Lower leg skin (tissue), 4 donors: ENCODE measurements at regions not wholly inside any gene's neighbourhood (a gene's known extent, or its start where the extent isn't known, plus 50 kb on each side); places are given as distances from the start of the nearest gene placed in this dataset.
"Not testable (repeated sequence)": the region's sequence is repeated elsewhere in the genome, so short reads cannot be mapped to it uniquely, and the experiment has no call there.

Source experiments
- DNase-seq, 2 donors: peaks; one replicate each; pipeline ENCODE4 v3.0.0-alpha.2; 2019; ENCODE audit warnings: low spot score in 2 of 2
- H3K4me3 ChIP-seq: fragments of 200-600 bp; sonication (generic); 2 replicates; pipeline ENCODE4 v1.5.1; 2017; ENCODE audit warnings: mild to moderate bottlenecking, low read depth; ENCODE audit not compliant: poor library complexity, severe bottlenecking
- CTCF ChIP-seq, 3 donors: fragments of 450-650 bp; IDR thresholded peaks; one replicate each; pipeline ENCODE4 v1.5.1; 2016; ENCODE audit warnings: antibody characterized with exemption in 3 of 3, mild to moderate bottlenecking in 3 of 3, moderate library complexity in 2 of 3
- POLR2A ChIP-seq, 2 donors: fragments of 450-650 bp; IDR thresholded peaks; one replicate each; pipeline ENCODE4 v1.6.1; 2016 to 2017; ENCODE audit warnings: antibody characterized with exemption in 2 of 2, mild to moderate bottlenecking in 1 of 2, moderate library complexity in 1 of 2
- WGBS, 2 donors: methylation state at CpG; one replicate each; pipeline ENCODE4 v1.1.5; 2018; 5-methylcytosine and 5-hydroxymethylcytosine counted together
- intact Hi-C: fragments of 100-400 bp; cut with DNase I; formaldehyde crosslinking; loops from one replicate; pipeline ENCODE4 v1.15.0; 2023; ENCODE audit warnings: low total_unique reads

- H3K4me3 ChIP-seq = no peak overlapping the region
- no peak for DNase-seq
- 84 to 88% methylated on average over 3 of the region's 3 CpGs for WGBS, 2 donors
- intact Hi-C loops = no loop called here
- no peak for TF ChIP-seq CTCF (IDR thresholded peaks at IDR 0.05)
- no peak for TF ChIP-seq POLR2A (IDR thresholded peaks at IDR 0.05)
Measured at GRCh38 chr12:105508096-105508495, 177.6 kb downstream of the C12orf75 start.

- DNase-seq = no peak
- intact Hi-C loops = no loop called here
- 75 to 83% methylated on average over 3 of the region's 3 CpGs for WGBS, 2 donors
- TF ChIP-seq POLR2A (IDR thresholded peaks at IDR 0.05) = no peak
- no peak for TF ChIP-seq CTCF (IDR thresholded peaks at IDR 0.05)
- no peak overlapping the region for H3K4me3 ChIP-seq
Measured at GRCh38 chr12:105510526-105510925, 180.0 kb downstream of the C12orf75 start.

- intact Hi-C loops, DNase-seq, H3K4me3 ChIP-seq: not testable (repeated sequence)
- WGBS, 2 donors = 62 to 65% methylated on average over 4 of the region's 4 CpGs
Measured at GRCh38 chr12:105512861-105513260, 182.4 kb downstream of the C12orf75 start.

GRCh38 chr12:105522166-105522825 is 191.8 kb downstream of the C12orf75 start:
- H3K4me3 ChIP-seq = no peak overlapping the region
- no peak for DNase-seq
- intact Hi-C loops = no loop called here
- TF ChIP-seq POLR2A (IDR thresholded peaks at IDR 0.05) (no peak), CTCF (IDR thresholded peaks at IDR 0.05) (no peak)
- WGBS, 2 donors = 88 to 95% methylated on average over 4 of the region's 4 CpGs

GRCh38 chr12:105523164-105524057 is 192.9 kb downstream of the C12orf75 start:
- no peak overlapping the region for H3K4me3 ChIP-seq
- intact Hi-C loops = no loop called here
- WGBS, 2 donors = 35 to 43% methylated on average over 15 to 16 of the region's 16 CpGs
- TF ChIP-seq POLR2A (IDR thresholded peaks at IDR 0.05) (no peak), CTCF (IDR thresholded peaks at IDR 0.05) (no peak)
- peak; percentile 33 to 93 for DNase-seq

- intact Hi-C loops = no loop called here
Measured at GRCh38 chr12:105524961-105525360, 194.5 kb downstream of the C12orf75 start.

More at GRCh38 chr12:105524961-105525360, 194.5 kb downstream of the C12orf75 start:
- WGBS, 2 donors = 51 to 59% methylated on average over 2 of the region's 2 CpGs
- TF ChIP-seq POLR2A (IDR thresholded peaks at IDR 0.05) = no peak
- TF ChIP-seq CTCF (IDR thresholded peaks at IDR 0.05) = no peak
- no peak overlapping the region for H3K4me3 ChIP-seq
- no peak for DNase-seq
